Thoracic aorta (tissue), 2 donors: ENCODE measurements at regions not wholly inside any gene's neighbourhood (a gene's known extent, or its start where the extent isn't known, plus 50 kb on each side); places are given as distances from the start of the nearest gene placed in this dataset.

ENCODE experiments used
- ATAC-seq: fragments of 150-250 bp; one replicate; pipeline ENCODE4 v1.8.0; 2017; ENCODE audit warnings: low read depth; ENCODE audit not compliant: insufficient number of reproducible peaks, low FRiP score
- DNase-seq: peaks from one replicate; pipeline ENCODE4 v3.0.0-alpha.2; 2020; ENCODE audit warnings: low spot score
- H3K27ac ChIP-seq, 2 donors: fragments of 200-600 bp; sonication (generic); 1 replicate in 1 of 2; 2 replicates in 1 of 2; pipeline ENCODE4 v1.5.1; 2016; ENCODE audit warnings: mild to moderate bottlenecking in 2 of 2, moderate library complexity in 2 of 2
- H3K27me3 ChIP-seq: fragments of 200-600 bp; sonication (generic); replicated peaks from 2 replicates; pipeline ENCODE4 v1.6.0; 2016; ENCODE audit warnings: mild to moderate bottlenecking; ENCODE audit not compliant: insufficient read depth
- H3K36me3 ChIP-seq: fragments of 200-600 bp; sonication (generic); one replicate; pipeline ENCODE4 v1.5.1; 2016
- H3K4me1 ChIP-seq, 2 donors: fragments of 200-600 bp; sonication (generic); 1 replicate in 1 of 2; 2 replicates in 1 of 2; pipeline versions ENCODE4 v1.5.1 to v1.6.0; 2016; ENCODE audit warnings: low read depth in 2 of 2, mild to moderate bottlenecking in 1 of 2; ENCODE audit not compliant: control insufficient read depth in 1 of 2
- H3K4me3 ChIP-seq: fragments of 200-600 bp; sonication (generic); 2 replicates; pipeline ENCODE4 v1.5.1; 2016; ENCODE audit warnings: mild to moderate bottlenecking
- H3K9me3 ChIP-seq: fragments of 200-600 bp; sonication (generic); 2 replicates; pipeline ENCODE4 v1.5.1; 2016
- TF ChIP-seq, protein P1 (sequence below): fragments of 200-600 bp; sonication (generic); IDR thresholded peaks from one replicate; pipeline ENCODE4 v1.5.1; 2019; ENCODE audit warnings: antibody characterized with exemption

DNA sequence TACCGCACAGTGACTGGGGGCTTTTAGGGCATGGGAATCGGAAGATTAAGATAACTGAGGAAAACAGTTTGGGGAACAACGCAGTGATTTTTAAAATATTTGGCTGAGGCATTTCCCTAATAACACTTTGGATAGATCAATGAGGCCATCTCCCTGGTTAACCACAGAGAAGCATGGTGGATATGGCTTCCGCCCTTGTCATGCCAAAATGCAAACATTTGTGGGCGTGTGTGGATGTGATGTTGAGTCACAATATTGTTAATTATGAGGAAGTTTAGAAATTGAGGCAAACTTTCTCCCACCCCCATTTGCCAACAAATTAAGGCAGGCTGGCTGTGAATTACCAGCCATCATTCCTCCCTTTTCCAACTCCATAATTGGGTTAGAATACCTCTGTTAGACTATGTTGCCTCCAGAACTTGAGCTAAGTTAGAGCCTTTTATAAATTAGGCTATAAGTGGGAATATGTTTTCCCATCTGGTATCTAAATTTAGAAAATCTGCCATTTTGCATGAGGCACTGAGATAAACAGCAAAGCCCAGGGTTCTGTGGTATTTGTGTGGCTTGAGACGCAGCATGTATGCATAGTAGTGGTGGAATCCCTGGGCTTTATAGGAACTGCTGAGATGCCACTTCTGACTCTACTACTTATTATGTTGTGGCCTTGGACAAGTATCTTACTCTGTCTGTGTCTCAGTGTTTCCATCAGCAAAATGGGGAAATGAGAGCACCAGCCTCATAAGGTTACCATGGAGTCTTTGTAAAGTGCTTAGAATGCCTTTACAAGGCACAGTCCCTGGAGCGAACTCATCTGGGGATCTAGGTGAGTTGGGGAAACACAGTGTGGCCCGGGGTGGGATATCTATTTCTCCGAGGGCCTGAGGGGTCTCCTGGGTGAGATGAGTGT is 154.6 kb downstream of the C1orf94 start:
- H3K27ac ChIP-seq, result no peak overlapping the region
- no peaks in the 10 kb centered on the region for H3K9me3 ChIP-seq
- TF ChIP-seq, protein P1, sequence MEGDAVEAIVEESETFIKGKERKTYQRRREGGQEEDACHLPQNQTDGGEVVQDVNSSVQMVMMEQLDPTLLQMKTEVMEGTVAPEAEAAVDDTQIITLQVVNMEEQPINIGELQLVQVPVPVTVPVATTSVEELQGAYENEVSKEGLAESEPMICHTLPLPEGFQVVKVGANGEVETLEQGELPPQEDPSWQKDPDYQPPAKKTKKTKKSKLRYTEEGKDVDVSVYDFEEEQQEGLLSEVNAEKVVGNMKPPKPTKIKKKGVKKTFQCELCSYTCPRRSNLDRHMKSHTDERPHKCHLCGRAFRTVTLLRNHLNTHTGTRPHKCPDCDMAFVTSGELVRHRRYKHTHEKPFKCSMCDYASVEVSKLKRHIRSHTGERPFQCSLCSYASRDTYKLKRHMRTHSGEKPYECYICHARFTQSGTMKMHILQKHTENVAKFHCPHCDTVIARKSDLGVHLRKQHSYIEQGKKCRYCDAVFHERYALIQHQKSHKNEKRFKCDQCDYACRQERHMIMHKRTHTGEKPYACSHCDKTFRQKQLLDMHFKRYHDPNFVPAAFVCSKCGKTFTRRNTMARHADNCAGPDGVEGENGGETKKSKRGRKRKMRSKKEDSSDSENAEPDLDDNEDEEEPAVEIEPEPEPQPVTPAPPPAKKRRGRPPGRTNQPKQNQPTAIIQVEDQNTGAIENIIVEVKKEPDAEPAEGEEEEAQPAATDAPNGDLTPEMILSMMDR, result no peak
- H3K4me3 ChIP-seq, result no peak overlapping the region
- DNase-seq (no peak), ATAC-seq (no peak)
- no peaks in the 10 kb centered on the region for H3K4me1 ChIP-seq
- H3K36me3 ChIP-seq, result no peaks in the 10 kb centered on the region
- H3K27me3 ChIP-seq, result no peaks in the 10 kb centered on the region

DNA sequence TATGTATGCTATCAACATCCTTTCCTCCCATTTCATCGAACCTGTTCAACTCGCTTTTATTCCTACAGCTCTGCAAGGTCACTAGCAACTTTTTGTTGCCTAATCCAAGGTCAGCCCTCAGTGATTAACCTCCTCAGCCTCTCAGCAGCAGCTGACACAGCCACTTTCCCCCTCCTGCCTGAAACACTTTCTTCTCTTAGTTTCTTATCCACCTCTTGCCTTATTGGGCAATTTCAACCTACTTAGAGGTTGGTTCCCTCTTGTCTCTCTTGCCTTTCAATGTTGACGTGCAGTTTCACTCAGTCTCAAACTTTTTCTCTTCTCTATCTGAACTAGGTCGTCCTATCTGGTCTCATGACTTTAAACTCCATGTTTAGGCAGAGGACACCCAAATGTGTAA is 156.3 kb downstream of the C1orf94 start:
- TF ChIP-seq, protein P1, result no peak
- H3K36me3 ChIP-seq, result no peaks in the 10 kb centered on the region
- H3K4me3 ChIP-seq, result no peak overlapping the region
- no peak overlapping the region for H3K27ac ChIP-seq
- ATAC-seq (no peak), DNase-seq (no peak)
- no peaks in the 10 kb centered on the region for H3K9me3 ChIP-seq
- no peaks in the 10 kb centered on the region for H3K27me3 ChIP-seq
- H3K4me1 ChIP-seq, result no peaks in the 10 kb centered on the region

DNA sequence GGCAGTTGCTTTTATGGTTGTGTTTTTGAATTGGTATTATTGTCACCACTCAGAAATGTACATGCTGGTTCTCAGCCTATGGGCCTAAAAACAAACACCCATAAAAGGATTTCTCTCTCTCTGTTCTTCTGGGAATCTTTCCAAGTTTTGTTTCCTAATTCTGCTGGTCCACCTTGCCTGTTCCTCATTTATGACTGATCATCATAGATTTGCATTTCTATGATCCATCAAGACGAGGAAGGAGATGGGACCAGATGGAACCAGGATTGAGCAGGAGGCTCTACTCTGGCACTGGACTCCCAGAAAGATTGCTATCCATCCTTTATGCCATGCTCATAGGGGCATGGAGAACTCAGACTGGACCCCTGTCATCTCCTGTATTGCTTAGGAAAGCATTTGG is 162.2 kb downstream of the C1orf94 start:
- Histone ChIP-seq H3K4me3 (no peak overlapping the region), H3K4me1 (no peaks in the 10 kb centered on the region), H3K36me3 (no peaks in the 10 kb centered on the region), H3K9me3 (no peaks in the 10 kb centered on the region), H3K27me3 (no peaks in the 10 kb centered on the region), H3K27ac (no peak overlapping the region)
- DNase-seq (no peak), ATAC-seq (no peak)
- TF ChIP-seq, protein P1, result no peak

DNA sequence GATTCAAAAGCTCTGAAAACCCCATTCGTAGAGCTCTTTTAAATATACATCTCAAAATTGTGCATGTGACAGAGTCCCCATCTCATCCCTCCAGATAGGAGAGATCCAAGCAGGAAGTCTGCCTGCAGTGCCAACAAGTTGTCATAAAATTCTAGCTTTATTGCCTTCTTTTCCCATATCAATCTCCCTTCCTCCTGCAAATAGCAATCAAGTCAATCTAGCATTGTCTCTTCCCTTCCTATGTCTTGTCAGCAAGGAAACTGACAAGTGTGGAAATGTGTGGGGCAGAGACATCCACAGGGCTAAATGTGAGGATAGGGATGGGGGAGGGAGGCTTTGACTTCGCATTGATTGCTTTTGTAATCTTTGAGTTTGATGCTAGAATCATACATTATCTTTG is 165.2 kb downstream of the C1orf94 start:
- TF ChIP-seq, protein P1, result no peak
- ATAC-seq (no peak), DNase-seq (no peak)
- Histone ChIP-seq H3K27me3 (no peaks in the 10 kb centered on the region), H3K4me3 (no peak overlapping the region), H3K27ac (no peak overlapping the region), H3K36me3 (no peaks in the 10 kb centered on the region), H3K4me1 (no peaks in the 10 kb centered on the region), H3K9me3 (no peaks in the 10 kb centered on the region)

DNA sequence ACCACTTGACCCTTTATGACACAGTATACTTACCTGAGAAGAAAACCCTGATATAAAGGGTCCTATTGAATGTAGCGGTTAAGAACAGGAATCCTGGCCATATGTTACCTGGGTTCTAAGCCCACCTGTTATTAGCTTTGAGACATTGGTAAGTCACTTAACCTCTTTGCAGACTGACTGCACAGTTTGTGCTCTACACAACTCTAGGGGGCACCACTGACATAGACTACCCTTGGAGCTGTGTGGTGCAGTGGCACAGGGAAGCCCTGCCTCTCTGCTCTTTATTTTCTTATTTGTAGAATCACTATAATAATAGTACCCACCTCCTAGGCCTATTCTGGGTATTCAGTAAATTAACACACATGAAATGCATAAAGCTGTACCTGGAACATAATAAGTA is 165.6 kb downstream of the C1orf94 start:
- H3K36me3 ChIP-seq, result no peaks in the 10 kb centered on the region
- H3K27me3 ChIP-seq, result no peaks in the 10 kb centered on the region
- no peaks in the 10 kb centered on the region for H3K9me3 ChIP-seq
- DNase-seq (no peak), ATAC-seq (no peak)
- H3K4me1 ChIP-seq, result no peaks in the 10 kb centered on the region
- TF ChIP-seq, protein P1, result no peak
- no peak overlapping the region for H3K4me3 ChIP-seq
- H3K27ac ChIP-seq, result no peak overlapping the region
